SU-DHL-6 (cell line): ENCODE measurements at regions not wholly inside any gene's neighbourhood (a gene's known extent, or its start where the extent isn't known, plus 50 kb on each side); places are given as distances from the start of the nearest gene placed in this dataset.

Experiments used
- H2AFZ ChIP-seq: fragments of 200-600 bp; sonication (generic); 2 replicates; pipeline ENCODE4 v1.6.1; 2014; ENCODE audit warnings: low read depth, mild to moderate bottlenecking, moderate library complexity, mixed read lengths, antibody characterized with exemption, low read length; ENCODE audit not compliant: severe bottlenecking
- H3F3A ChIP-seq: fragments of 200-600 bp; shearing (Covaris generic); 2 replicates; pipeline ENCODE4 v1.6.0; 2016; ENCODE audit warnings: antibody characterized with exemption, mild to moderate bottlenecking; ENCODE audit not compliant: insufficient read depth
- H3K27ac ChIP-seq: fragments of 200-600 bp; sonication (generic); 2 replicates; pipeline ENCODE4 v1.5.1; 2016; ENCODE audit warnings: low read depth, mild to moderate bottlenecking, low read length, moderate library complexity, mixed read lengths
- H3K27me3 ChIP-seq: fragments of 200-600 bp; sonication (generic), shearing (Covaris generic); 2 replicates; pipeline ENCODE4 v1.6.0; 2014; ENCODE audit warnings: mild to moderate bottlenecking, low read length
- H3K36me3 ChIP-seq: fragments of 200-600 bp; sonication (generic); 2 replicates; pipeline ENCODE4 v1.6.1; 2014; ENCODE audit warnings: mild to moderate bottlenecking, low read length, mixed read lengths
- H3K4me2 ChIP-seq: fragments of 300-600, 200-600 bp; shearing (Covaris generic), sonication (generic); 2 replicates; pipeline ENCODE4 v1.6.0; 2014; ENCODE audit warnings: low read length, low read depth, mild to moderate bottlenecking; ENCODE audit not compliant: poor library complexity, severe bottlenecking
- H3K4me3 ChIP-seq: fragments of 200-600 bp; sonication (generic); 2 replicates; pipeline ENCODE4 v1.5.1; 2014; ENCODE audit warnings: antibody characterized with exemption, low read length, mild to moderate bottlenecking, mixed read lengths; ENCODE audit not compliant: insufficient read depth, poor library complexity, severe bottlenecking
- H3K79me2 ChIP-seq: fragments of 200-600 bp; sonication (generic); 2 replicates; pipeline ENCODE4 v1.6.1; 2014; ENCODE audit warnings: mild to moderate bottlenecking, low read length, moderate library complexity; ENCODE audit not compliant: insufficient read depth
- H3K9ac ChIP-seq: fragments of 200-600 bp; sonication (generic); 2 replicates; pipeline ENCODE4 v1.7.0; 2014; ENCODE audit warnings: mild to moderate bottlenecking, low read length
- H3K9me2 ChIP-seq: fragments of 200-600 bp; sonication (generic); replicated peaks from 2 replicates; pipeline ENCODE4 v1.6.1; 2014; ENCODE audit warnings: low read length; ENCODE audit not compliant: insufficient read depth
- H3K9me3 ChIP-seq: fragments of 200-600 bp; sonication (generic); 2 replicates; pipeline ENCODE4 v1.6.1; 2014; ENCODE audit warnings: low read length, mixed read lengths; ENCODE audit not compliant: insufficient read depth
- H4K20me1 ChIP-seq: fragments of 200-600 bp; sonication (generic); 2 replicates; pipeline ENCODE4 v1.6.1; 2014; ENCODE audit warnings: low read depth, mild to moderate bottlenecking, antibody characterized with exemption, low read length, moderate library complexity, mixed read lengths
- CTCF ChIP-seq: fragments of 200-600 bp; sonication (generic); IDR thresholded peaks from one replicate; pipeline ENCODE4 v1.5.1; 2017; ENCODE audit warnings: antibody characterized with exemption, mild to moderate bottlenecking, low read length, moderate library complexity; ENCODE audit not compliant: insufficient read depth, poor library complexity, severe bottlenecking
- EZH2phosphoT487 ChIP-seq: fragments of 200-600 bp; sonication (generic), shearing (Covaris generic); conservative IDR thresholded peaks from 2 replicates; pipeline ENCODE4 v1.6.1; 2018; ENCODE audit warnings: mild to moderate bottlenecking, antibody characterized with exemption, low read length, moderate library complexity, mixed read lengths

GRCh38 chr2:15790326-15790725 is 150.0 kb upstream of the MYCN start:
- Histone ChIP-seq H3K9me2 (no peaks in the 10 kb centered on the region), H3K27ac (no peak overlapping the region), H3F3A (no peaks in the 10 kb centered on the region), H3K9me3 (no peaks in the 10 kb centered on the region), H4K20me1 (no peaks in the 10 kb centered on the region), H3K4me2 (no peak overlapping the region), H3K27me3 (no peaks in the 10 kb centered on the region), H3K4me3 (no peak overlapping the region), H2AFZ (no peak overlapping the region), H3K36me3 (no peaks in the 10 kb centered on the region), H3K79me2 (no peaks in the 10 kb centered on the region), H3K9ac (no peak overlapping the region)
- no peak for TF ChIP-seq EZH2phosphoT487
- no peak for TF ChIP-seq CTCF

GRCh38 chr2:15790838-15791237 is 149.5 kb upstream of the MYCN start:
- Histone ChIP-seq H3K79me2 (no peaks in the 10 kb centered on the region), H3K4me2 (no peak overlapping the region), H3K27me3 (no peaks in the 10 kb centered on the region), H3K9me2 (no peaks in the 10 kb centered on the region), H3K9me3 (no peaks in the 10 kb centered on the region), H3K36me3 (no peaks in the 10 kb centered on the region), H2AFZ (no peak overlapping the region), H3F3A (no peaks in the 10 kb centered on the region), H4K20me1 (no peaks in the 10 kb centered on the region), H3K4me3 (no peak overlapping the region), H3K9ac (no peak overlapping the region), H3K27ac (no peak overlapping the region)
- TF ChIP-seq CTCF: no peak
- TF ChIP-seq EZH2phosphoT487: no peak

GRCh38 chr2:15791294-15791693 is 149.1 kb upstream of the MYCN start:
- Histone ChIP-seq H3K36me3 (no peaks in the 10 kb centered on the region), H3F3A (no peaks in the 10 kb centered on the region), H3K9me2 (no peaks in the 10 kb centered on the region), H3K4me2 (no peak overlapping the region), H4K20me1 (no peaks in the 10 kb centered on the region), H3K9ac (no peak overlapping the region), H2AFZ (no peak overlapping the region), H3K27me3 (no peaks in the 10 kb centered on the region), H3K27ac (no peak overlapping the region), H3K4me3 (no peak overlapping the region), H3K9me3 (no peaks in the 10 kb centered on the region), H3K79me2 (no peaks in the 10 kb centered on the region)
- no peak for TF ChIP-seq EZH2phosphoT487
- no peak for TF ChIP-seq CTCF

- H3K27me3 ChIP-seq: no peaks in the 10 kb centered on the region
- no peak overlapping the region for H3K4me3 ChIP-seq
- TF ChIP-seq CTCF: no peak
- TF ChIP-seq EZH2phosphoT487: no peak
- no peak overlapping the region for H2AFZ ChIP-seq
- H3K9me2 ChIP-seq: no peaks in the 10 kb centered on the region
- H3K9me3 ChIP-seq: no peaks in the 10 kb centered on the region
- no peak overlapping the region for H3K27ac ChIP-seq
- H4K20me1 ChIP-seq: no peaks in the 10 kb centered on the region
- H3F3A ChIP-seq: no peaks in the 10 kb centered on the region
- no peak overlapping the region for H3K4me2 ChIP-seq
- H3K36me3 ChIP-seq: no peaks in the 10 kb centered on the region
- H3K9ac ChIP-seq: no peak overlapping the region
- no peaks in the 10 kb centered on the region for H3K79me2 ChIP-seq
Observed at GRCh38 chr2:15792331-15792730, 148.0 kb upstream of the MYCN start.
